IPS-18a (cell line): ENCODE measurements at regions not wholly inside any gene's neighbourhood (a gene's known extent, or its start where the extent isn't known, plus 50 kb on each side); places are given as distances from the start of the nearest gene placed in this dataset.

Experiments used
- H3K27ac ChIP-seq: one replicate; pipeline ENCODE4 v1.5.1; 2013; ENCODE audit warnings: low read length
- H3K27me3 ChIP-seq: one replicate; pipeline ENCODE4 v1.6.1; 2013; ENCODE audit warnings: mild to moderate bottlenecking, low read length; ENCODE audit not compliant: control insufficient read depth, insufficient read depth
- H3K36me3 ChIP-seq: one replicate; pipeline ENCODE4 v1.6.1; 2013; ENCODE audit warnings: low read depth, low read length; ENCODE audit not compliant: control insufficient read depth
- H3K4me1 ChIP-seq: one replicate; pipeline ENCODE4 v1.6.1; 2013; ENCODE audit warnings: low read depth, low read length; ENCODE audit not compliant: control insufficient read depth
- H3K4me3 ChIP-seq: one replicate; pipeline ENCODE4 v1.5.1; 2013; ENCODE audit warnings: low read length
- H3K9ac ChIP-seq: one replicate; pipeline ENCODE4 v1.6.1; 2013; ENCODE audit warnings: mild to moderate bottlenecking, low read length, moderate library complexity
- H3K9me3 ChIP-seq: one replicate; pipeline ENCODE4 v1.6.1; 2013; ENCODE audit warnings: low read depth, low read length; ENCODE audit not compliant: control insufficient read depth

GRCh38 chr15:31236184-31237042 is 90.2 kb upstream of the KLF13 start:
- no peak overlapping the region for H3K27ac ChIP-seq
- no peak overlapping the region for H3K9ac ChIP-seq
- no peaks in the 10 kb centered on the region for H3K9me3 ChIP-seq
- no peak overlapping the region for H3K4me3 ChIP-seq
- no peaks in the 10 kb centered on the region for H3K36me3 ChIP-seq
- peaks cover 4% of the 10 kb centered on the region for H3K4me1 ChIP-seq
- H3K27me3 ChIP-seq = no peaks in the 10 kb centered on the region

- Histone ChIP-seq H3K27ac (no peak overlapping the region), H3K4me3 (no peak overlapping the region), H3K36me3 (no peaks in the 10 kb centered on the region), H3K4me1 (peaks cover 4% of the 10 kb centered on the region), H3K9ac (no peak overlapping the region), H3K9me3 (no peaks in the 10 kb centered on the region), H3K27me3 (no peaks in the 10 kb centered on the region)
Measured at GRCh38 chr15:31237043-31237324, 89.7 kb upstream of the KLF13 start.

- Histone ChIP-seq H3K9ac (no peak overlapping the region), H3K27ac (no peak overlapping the region), H3K9me3 (no peaks in the 10 kb centered on the region), H3K36me3 (no peaks in the 10 kb centered on the region), H3K4me3 (no peak overlapping the region), H3K27me3 (no peaks in the 10 kb centered on the region), H3K4me1 (peaks cover 4% of the 10 kb centered on the region)
Measured at GRCh38 chr15:31238906-31239305, 87.7 kb upstream of the KLF13 start.

- H3K27ac ChIP-seq = no peak overlapping the region
- H3K27me3 ChIP-seq = no peaks in the 10 kb centered on the region
- H3K4me3 ChIP-seq = no peak overlapping the region
- H3K4me1 ChIP-seq = peaks cover 4% of the 10 kb centered on the region
- no peaks in the 10 kb centered on the region for H3K36me3 ChIP-seq
- H3K9me3 ChIP-seq = no peaks in the 10 kb centered on the region
- no peak overlapping the region for H3K9ac ChIP-seq
Measured at GRCh38 chr15:31239409-31239808, 87.2 kb upstream of the KLF13 start.

- H3K36me3 ChIP-seq = no peaks in the 10 kb centered on the region
- H3K9ac ChIP-seq = no peak overlapping the region
- H3K4me3 ChIP-seq = no peak overlapping the region
- no peaks in the 10 kb centered on the region for H3K4me1 ChIP-seq
- H3K27ac ChIP-seq = no peak overlapping the region
- H3K9me3 ChIP-seq = no peaks in the 10 kb centered on the region
- H3K27me3 ChIP-seq = no peaks in the 10 kb centered on the region
Measured at GRCh38 chr15:31241888-31242522, 84.6 kb upstream of the KLF13 start.

GRCh38 chr15:31243895-31244294 is 82.7 kb upstream of the KLF13 start:
- Histone ChIP-seq H3K9me3 (no peaks in the 10 kb centered on the region), H3K36me3 (no peaks in the 10 kb centered on the region), H3K9ac (no peak overlapping the region), H3K4me1 (no peaks in the 10 kb centered on the region), H3K27ac (no peak overlapping the region), H3K27me3 (no peaks in the 10 kb centered on the region), H3K4me3 (no peak overlapping the region)

- Histone ChIP-seq H3K27ac (no peak overlapping the region), H3K9ac (no peak overlapping the region), H3K4me1 (no peaks in the 10 kb centered on the region), H3K36me3 (no peaks in the 10 kb centered on the region), H3K9me3 (no peaks in the 10 kb centered on the region), H3K4me3 (no peak overlapping the region), H3K27me3 (no peaks in the 10 kb centered on the region)
Measured at GRCh38 chr15:31245135-31245689, 81.4 kb upstream of the KLF13 start.

GRCh38 chr15:31245756-31246155 is 80.9 kb upstream of the KLF13 start:
- Histone ChIP-seq H3K4me3 (no peak overlapping the region), H3K27ac (no peak overlapping the region), H3K4me1 (no peaks in the 10 kb centered on the region), H3K27me3 (no peaks in the 10 kb centered on the region), H3K9ac (no peak overlapping the region), H3K36me3 (no peaks in the 10 kb centered on the region), H3K9me3 (no peaks in the 10 kb centered on the region)

- Histone ChIP-seq H3K9ac (no peak overlapping the region), H3K27ac (no peak overlapping the region), H3K27me3 (no peaks in the 10 kb centered on the region), H3K4me3 (no peak overlapping the region), H3K36me3 (no peaks in the 10 kb centered on the region), H3K9me3 (no peaks in the 10 kb centered on the region), H3K4me1 (no peaks in the 10 kb centered on the region)
Measured at GRCh38 chr15:31247404-31247803, 79.2 kb upstream of the KLF13 start.

- H3K4me3 ChIP-seq = no peak overlapping the region
- no peaks in the 10 kb centered on the region for H3K27me3 ChIP-seq
- H3K27ac ChIP-seq = no peak overlapping the region
- H3K4me1 ChIP-seq = no peaks in the 10 kb centered on the region
- H3K9ac ChIP-seq = no peak overlapping the region
- H3K36me3 ChIP-seq = no peaks in the 10 kb centered on the region
- no peaks in the 10 kb centered on the region for H3K9me3 ChIP-seq
Measured at GRCh38 chr15:31248263-31248662, 78.4 kb upstream of the KLF13 start.

- no peaks in the 10 kb centered on the region for H3K27me3 ChIP-seq
- H3K36me3 ChIP-seq = no peaks in the 10 kb centered on the region
- H3K27ac ChIP-seq = no peak overlapping the region
- no peak overlapping the region for H3K4me3 ChIP-seq
- H3K9ac ChIP-seq = no peak overlapping the region
- H3K9me3 ChIP-seq = no peaks in the 10 kb centered on the region
- no peaks in the 10 kb centered on the region for H3K4me1 ChIP-seq
Measured at GRCh38 chr15:31248951-31249350, 77.7 kb upstream of the KLF13 start.

GRCh38 chr15:31250033-31250432 is 76.6 kb upstream of the KLF13 start:
- no peaks in the 10 kb centered on the region for H3K27me3 ChIP-seq
- H3K4me1 ChIP-seq = no peaks in the 10 kb centered on the region
- no peak overlapping the region for H3K27ac ChIP-seq
- no peak overlapping the region for H3K9ac ChIP-seq
- no peaks in the 10 kb centered on the region for H3K36me3 ChIP-seq
- no peaks in the 10 kb centered on the region for H3K9me3 ChIP-seq
- H3K4me3 ChIP-seq = no peak overlapping the region
